ENCODE measurements at regions not wholly inside any gene's neighbourhood (a gene's known extent, or its start where the extent isn't known, plus 50 kb on each side); places are given as distances from the start of the nearest gene placed in this dataset.

GRCh38 chr11:134478611-134479010, 66.6 kb upstream of the B3GAT1 start:
- DNase-seq (ENCODE audit: low read depth) = no peak

- no peak for DNase-seq (ENCODE audit: low read depth)
These were observed 66.1 kb upstream of the B3GAT1 start for GRCh38 chr11:134478176-134478575.

- no peak for DNase-seq (ENCODE audit: low read depth)
These were observed 65.4 kb upstream of the B3GAT1 start for GRCh38 chr11:134477486-134477885.

- peak; percentile 14 for DNase-seq (ENCODE audit: low read depth)
These were observed 64.5 kb upstream of the B3GAT1 start for GRCh38 chr11:134476435-134477021.

- DNase-seq (ENCODE audit: low read depth) = no peak
These were observed 63.9 kb upstream of the B3GAT1 start for GRCh38 chr11:134475951-134476350.

GRCh38 chr11:134474942-134475341, 62.9 kb upstream of the B3GAT1 start:
- DNase-seq (ENCODE audit: low read depth) = no peak

GRCh38 chr11:134474070-134474860, 62.2 kb upstream of the B3GAT1 start:
- DNase-seq (ENCODE audit: low read depth) = no peak

- no peak for DNase-seq (ENCODE audit: low read depth)
These were observed 59.8 kb upstream of the B3GAT1 start for GRCh38 chr11:134471716-134472455.

- DNase-seq (ENCODE audit: low read depth) = no peak
These were observed 59.2 kb upstream of the B3GAT1 start for GRCh38 chr11:134471087-134471715.

GRCh38 chr11:134470238-134470637, 58.2 kb upstream of the B3GAT1 start:
- DNase-seq (ENCODE audit: low read depth) = no peak

GRCh38 chr11:134469627-134470026, 57.6 kb upstream of the B3GAT1 start:
- DNase-seq (ENCODE audit: low read depth) = peak; percentile 27

- no peak for DNase-seq (ENCODE audit: low read depth)
These were observed 56.8 kb upstream of the B3GAT1 start for GRCh38 chr11:134468796-134469195.

GRCh38 chr11:134468081-134468668, 56.1 kb upstream of the B3GAT1 start:
- no peak for DNase-seq (ENCODE audit: low read depth)

- no peak for DNase-seq (ENCODE audit: low read depth)
These were observed 54.8 kb upstream of the B3GAT1 start for GRCh38 chr11:134466610-134467567.

GRCh38 chr11:134466156-134466555, 54.1 kb upstream of the B3GAT1 start:
- no peak for DNase-seq (ENCODE audit: low read depth)

- no peak for DNase-seq (ENCODE audit: low read depth)
These were observed 53.1 kb upstream of the B3GAT1 start for GRCh38 chr11:134464981-134465730.

- no peak for DNase-seq (ENCODE audit: low read depth)
These were observed 52.2 kb upstream of the B3GAT1 start for GRCh38 chr11:134464196-134464595.

GRCh38 chr11:134463716-134464115, 51.7 kb upstream of the B3GAT1 start:
- no peak for DNase-seq (ENCODE audit: low read depth)

Measured in M059J (cell line).